Vagina (tissue), 2 donors: ENCODE measurements at regions not wholly inside any gene's neighbourhood (a gene's known extent, or its start where the extent isn't known, plus 50 kb on each side); places are given as distances from the start of the nearest gene placed in this dataset.
"Not testable (repeated sequence)": the region's sequence is repeated elsewhere in the genome, so short reads cannot be mapped to it uniquely, and the experiment has no call there.

Source experiments
- DNase-seq, 2 donors: peaks; one replicate each; pipeline ENCODE4 v3.0.0-alpha.2; 2017; ENCODE audit errors: extremely low spot score in 2 of 2
- H3K27ac ChIP-seq: fragments of 200-600 bp; sonication (generic); one replicate; pipeline ENCODE4 v1.5.1; 2019
- H3K27me3 ChIP-seq: fragments of 200-600 bp; sonication (generic); one replicate; pipeline ENCODE4 v1.5.1; 2019
- H3K36me3 ChIP-seq, 2 donors: fragments of 200-600 bp; sonication (generic); one replicate each; pipeline ENCODE4 v1.5.1; 2017 to 2019
- H3K4me1 ChIP-seq: fragments of 200-600 bp; sonication (generic); one replicate; pipeline ENCODE4 v1.5.1; 2019
- H3K4me3 ChIP-seq, 2 donors: fragments of 200-600 bp; sonication (generic); 1 replicate in 1 of 2; 2 replicates in 1 of 2; pipeline ENCODE4 v1.5.1; 2016 to 2019
- H3K9me3 ChIP-seq: fragments of 200-600 bp; sonication (generic); one replicate; pipeline ENCODE4 v1.5.1; 2019
- CTCF ChIP-seq, 3 experiments: fragments of 450-650 bp in 2 of 3; fragments of 200-600 bp in 1 of 3; sonication (generic) in 1 of 3; IDR thresholded peaks; one replicate each; pipeline ENCODE4 v1.5.1; 2017 to 2019; ENCODE audit warnings: antibody characterized with exemption in 3 of 3, mild to moderate bottlenecking in 2 of 3, moderate library complexity in 2 of 3
- POLR2A ChIP-seq, 2 donors: fragments of 450-650 bp; IDR thresholded peaks; one replicate each; pipeline ENCODE4 v1.6.1; 2017; ENCODE audit warnings: antibody characterized with exemption in 2 of 2, mild to moderate bottlenecking in 2 of 2, moderate library complexity in 2 of 2
- POLR2AphosphoS5 ChIP-seq, 2 donors: sonication (generic); formaldehyde crosslinking; IDR thresholded peaks; one replicate each; pipeline ENCODE4 v1.9.0; 2017; ENCODE audit warnings: antibody characterized with exemption in 2 of 2, mild to moderate bottlenecking in 2 of 2, low read depth in 1 of 2; ENCODE audit not compliant: insufficient read depth in 1 of 2
- intact Hi-C: fragments of 100-400 bp; cut with DNase I; formaldehyde crosslinking; loops from one replicate; pipeline ENCODE4 v1.15.1; 2023

- H3K9me3 ChIP-seq, H3K4me1 ChIP-seq, H3K36me3 ChIP-seq, intact Hi-C loops, H3K27ac ChIP-seq, DNase-seq, H3K27me3 ChIP-seq, H3K4me3 ChIP-seq: not testable (repeated sequence)
Observed at GRCh38 chr2:66632882-66633281, 198.0 kb downstream of the MEIS1 start.

DNA sequence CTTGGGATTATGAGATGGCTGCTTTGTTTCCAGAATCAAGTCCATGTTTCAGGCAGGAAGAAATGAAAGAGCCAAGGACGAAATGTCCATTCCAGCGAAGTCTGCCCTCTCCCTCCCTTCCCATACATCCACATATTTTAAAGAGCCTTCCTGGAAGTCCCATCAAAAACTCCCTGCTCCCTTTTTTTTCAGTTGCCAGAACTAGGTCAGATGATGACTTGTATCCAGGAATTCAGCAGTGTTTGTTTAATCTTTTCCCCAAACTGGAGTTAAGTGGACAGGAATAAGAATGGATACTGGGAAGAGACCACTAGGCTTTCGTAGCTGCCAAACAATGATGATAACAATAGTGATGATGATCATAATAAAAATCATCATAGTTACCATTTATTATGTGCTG is 198.7 kb downstream of the MEIS1 start:
- H3K36me3 ChIP-seq: no peaks in the 10 kb centered on the region
- H3K4me3 ChIP-seq: no peak overlapping the region
- no peaks in the 10 kb centered on the region for H3K27me3 ChIP-seq
- no peaks in the 10 kb centered on the region for H3K9me3 ChIP-seq
- H3K27ac ChIP-seq: no peak overlapping the region
- TF ChIP-seq POLR2A (IDR thresholded peaks at IDR 0.05) (no peak), CTCF (IDR thresholded peaks at IDR 0.05) (no peak), POLR2AphosphoS5 (IDR thresholded peaks at IDR 0.05; ENCODE audit: insufficient read depth in 1 of 2, low read depth in 1 of 2) (no peak)
- no peaks in the 10 kb centered on the region for H3K4me1 ChIP-seq
- intact Hi-C loops: no loop called here
- no peak for DNase-seq

DNA sequence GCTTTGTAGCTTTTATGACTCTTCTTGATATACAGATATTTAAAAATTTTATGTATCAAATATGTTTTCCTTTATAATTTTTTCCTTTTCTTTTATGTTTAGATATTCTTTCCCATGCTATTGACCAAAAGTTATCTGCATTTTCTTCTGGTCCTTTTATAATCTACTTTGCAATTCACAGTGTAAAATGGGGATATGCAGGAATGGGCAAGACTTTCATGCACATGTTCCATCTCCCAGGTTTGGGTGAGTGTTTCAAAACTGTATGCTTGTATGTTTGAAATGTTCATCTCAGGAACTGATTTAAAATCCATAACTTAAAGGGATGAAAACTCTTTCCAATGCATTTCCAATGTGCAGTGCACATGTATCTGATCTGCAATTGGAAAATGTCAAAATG is 199.9 kb downstream of the MEIS1 start:
- no peaks in the 10 kb centered on the region for H3K4me1 ChIP-seq
- no peak overlapping the region for H3K27ac ChIP-seq
- intact Hi-C loops: no loop called here
- H3K36me3 ChIP-seq: no peaks in the 10 kb centered on the region
- H3K9me3 ChIP-seq: no peaks in the 10 kb centered on the region
- no peaks in the 10 kb centered on the region for H3K27me3 ChIP-seq
- no peak for DNase-seq
- H3K4me3 ChIP-seq: no peak overlapping the region
- TF ChIP-seq POLR2AphosphoS5 (IDR thresholded peaks at IDR 0.05; ENCODE audit: insufficient read depth in 1 of 2, low read depth in 1 of 2) (no peak), CTCF (IDR thresholded peaks at IDR 0.05) (no peak), POLR2A (IDR thresholded peaks at IDR 0.05) (no peak)

GRCh38 chr2:66641685-66642084 is 206.8 kb downstream of the MEIS1 start:
- TF ChIP-seq POLR2A (IDR thresholded peaks at IDR 0.05): no peak
- no peak for TF ChIP-seq POLR2AphosphoS5 (IDR thresholded peaks at IDR 0.05; ENCODE audit: insufficient read depth in 1 of 2, low read depth in 1 of 2)
- no peak for TF ChIP-seq CTCF (IDR thresholded peaks at IDR 0.05)
- H3K36me3 ChIP-seq: no peaks in the 10 kb centered on the region
- no peaks in the 10 kb centered on the region for H3K4me1 ChIP-seq
- no peak for DNase-seq
- H3K9me3 ChIP-seq: no peaks in the 10 kb centered on the region
- H3K27ac ChIP-seq: no peak overlapping the region
- intact Hi-C loops: no loop called here
- H3K27me3 ChIP-seq: no peaks in the 10 kb centered on the region
- H3K4me3 ChIP-seq: no peak overlapping the region

- intact Hi-C loops, H3K4me3 ChIP-seq, H3K27me3 ChIP-seq, H3K36me3 ChIP-seq, H3K4me1 ChIP-seq, H3K27ac ChIP-seq, H3K9me3 ChIP-seq, DNase-seq: not testable (repeated sequence)
Observed at GRCh38 chr2:66648081-66648480, 213.2 kb downstream of the MEIS1 start.

- no peak for DNase-seq
- no peak overlapping the region for H3K4me3 ChIP-seq
- H3K9me3 ChIP-seq: no peaks in the 10 kb centered on the region
- no peak overlapping the region for H3K27ac ChIP-seq
- no peaks in the 10 kb centered on the region for H3K27me3 ChIP-seq
- no peaks in the 10 kb centered on the region for H3K36me3 ChIP-seq
- intact Hi-C loops: no loop called here
- no peaks in the 10 kb centered on the region for H3K4me1 ChIP-seq
- TF ChIP-seq POLR2AphosphoS5 (IDR thresholded peaks at IDR 0.05; ENCODE audit: insufficient read depth in 1 of 2, low read depth in 1 of 2) (no peak), CTCF (IDR thresholded peaks at IDR 0.05) (no peak), POLR2A (IDR thresholded peaks at IDR 0.05) (no peak)
Observed at GRCh38 chr2:66649006-66649405, 214.1 kb downstream of the MEIS1 start.
